ENCODE measurements at regions not wholly inside any gene's neighbourhood (a gene's known extent, or its start where the extent isn't known, plus 50 kb on each side); places are given as distances from the start of the nearest gene placed in this dataset.
A peak's percentile ranks its signal among the peaks of the same experiment; 100 is the strongest.

DNA sequence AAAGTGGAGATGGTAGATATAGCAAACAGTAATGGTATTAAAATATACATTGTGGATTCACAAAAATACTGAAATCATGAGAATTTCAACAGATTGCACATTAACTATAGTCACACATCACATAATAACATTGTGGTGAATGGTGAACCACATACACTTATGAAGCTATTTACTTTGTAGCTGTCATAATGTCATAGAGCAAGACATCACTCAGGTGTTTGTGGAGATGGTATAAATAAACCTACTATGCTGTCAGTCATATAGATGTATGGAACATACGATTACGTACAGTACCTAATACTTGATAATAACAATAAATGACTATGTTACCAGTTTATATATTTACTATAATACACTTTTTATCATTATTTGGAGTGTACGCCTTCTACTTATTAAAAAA, 1416.0 kb upstream of the ALCAM start:
- TF ChIP-seq FOXK2 (IDR thresholded peaks at IDR 0.05), result no peak

DNA sequence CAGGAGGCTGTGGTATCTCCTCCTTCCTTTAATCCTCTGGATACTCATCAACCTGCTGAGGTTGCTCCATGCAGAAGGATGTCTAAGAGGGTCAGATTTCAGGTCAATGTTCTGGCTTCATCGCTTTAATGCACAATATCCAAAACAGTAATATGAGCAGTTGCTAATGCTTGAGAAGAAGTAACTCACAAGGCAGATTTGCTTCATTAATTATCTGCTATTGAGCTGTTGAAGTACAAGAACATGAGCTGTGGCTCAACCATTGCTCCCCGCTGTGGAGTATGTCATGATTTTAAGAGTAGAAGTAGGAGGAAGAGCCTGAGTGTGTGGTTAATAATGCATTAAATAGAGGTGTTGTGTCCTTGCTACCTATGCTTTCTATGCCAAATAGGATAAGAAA, 1412.9 kb upstream of the ALCAM start:
- ChIA-PET CTCF (interaction anchor here (0.7 kb wide), 1 partner anchor 133 kb away, joined by 5 read pairs; no protein-coding TSS in a partner anchor), POLR2A (no interaction called here)
- TF ChIP-seq FOXA1 (IDR thresholded peaks at IDR 0.05), result no peak
- no peak for TF ChIP-seq TARDBP (IDR thresholded peaks at IDR 0.05)
- 0 out of 2 replicates have a peak, but pooled peaks have one; percentile 42 for TF ChIP-seq CTBP1 (IDR thresholded peaks at IDR 0.05; ENCODE audit: borderline replicate concordance)
- no peak for TF ChIP-seq NFRKB (IDR thresholded peaks at IDR 0.05)
- TF ChIP-seq ZNF384 (IDR thresholded peaks at IDR 0.05), result no peak
- no peak for DNase-seq (ENCODE audit: extremely low spot score)

More for the DNA sequence above, 1416.0 kb upstream of the ALCAM start:
- ChIA-PET CTCF (no interaction called here), POLR2A (no interaction called here)
- no peak for DNase-seq (ENCODE audit: extremely low spot score)

DNA sequence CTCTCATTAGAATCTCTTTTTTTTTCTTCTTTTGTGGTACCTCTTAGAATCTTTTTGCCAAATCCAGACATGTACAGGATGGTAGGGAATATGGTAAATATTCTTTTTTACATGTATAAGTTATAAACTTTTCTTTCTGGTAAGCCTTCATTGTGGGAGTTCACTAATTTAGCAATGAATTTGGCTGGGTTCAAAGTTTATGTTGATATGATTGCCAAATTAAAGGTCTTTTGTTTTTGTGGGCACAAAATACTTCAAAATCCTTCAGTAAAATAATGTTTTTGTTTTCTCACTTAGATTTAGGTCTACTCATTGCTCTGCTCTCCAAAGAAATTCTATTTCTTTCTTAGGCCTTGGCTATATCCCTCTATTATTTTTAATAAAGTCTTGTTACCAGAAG, 1405.9 kb upstream of the ALCAM start:
- CTCF ChIA-PET, result no interaction called here
- TF ChIP-seq NFRKB (IDR thresholded peaks at IDR 0.05), result no peak
- no peak for TF ChIP-seq HDGF (IDR thresholded peaks at IDR 0.05; ENCODE audit: borderline replicate concordance)
- no peak for TF ChIP-seq ELF4 (IDR thresholded peaks at IDR 0.05)
- TF ChIP-seq CTBP1 (IDR thresholded peaks at IDR 0.05; ENCODE audit: borderline replicate concordance), result no peak
- TF ChIP-seq, protein P1, sequence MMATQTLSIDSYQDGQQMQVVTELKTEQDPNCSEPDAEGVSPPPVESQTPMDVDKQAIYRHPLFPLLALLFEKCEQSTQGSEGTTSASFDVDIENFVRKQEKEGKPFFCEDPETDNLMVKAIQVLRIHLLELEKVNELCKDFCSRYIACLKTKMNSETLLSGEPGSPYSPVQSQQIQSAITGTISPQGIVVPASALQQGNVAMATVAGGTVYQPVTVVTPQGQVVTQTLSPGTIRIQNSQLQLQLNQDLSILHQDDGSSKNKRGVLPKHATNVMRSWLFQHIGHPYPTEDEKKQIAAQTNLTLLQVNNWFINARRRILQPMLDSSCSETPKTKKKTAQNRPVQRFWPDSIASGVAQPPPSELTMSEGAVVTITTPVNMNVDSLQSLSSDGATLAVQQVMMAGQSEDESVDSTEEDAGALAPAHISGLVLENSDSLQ (IDR thresholded peaks at IDR 0.05), result no peak
- no peak for TF ChIP-seq SUZ12 (IDR thresholded peaks at IDR 0.05)
- TF ChIP-seq L3MBTL2 (conservative IDR thresholded peaks at IDR 0.05), result no peak
- no peak for TF ChIP-seq FOXA1 (IDR thresholded peaks at IDR 0.05)
- no peak for TF ChIP-seq TARDBP (IDR thresholded peaks at IDR 0.05)
- no peak for TF ChIP-seq FOXM1 (IDR thresholded peaks at IDR 0.05; ENCODE audit: borderline replicate concordance)
- no peak for TF ChIP-seq FOXK2 (IDR thresholded peaks at IDR 0.05)
- TF ChIP-seq BHLHE40 (IDR thresholded peaks at IDR 0.05; ENCODE audit: borderline replicate concordance), result no peak
- no peak for TF ChIP-seq ARNT (IDR thresholded peaks at IDR 0.05)
- no peak for TF ChIP-seq LEF1 (IDR thresholded peaks at IDR 0.05; ENCODE audit: borderline replicate concordance)
- no peak for TF ChIP-seq ZNF384 (IDR thresholded peaks at IDR 0.05)
- POLR2A ChIA-PET, result no interaction called here
- no peak for DNase-seq (ENCODE audit: extremely low spot score)

DNA sequence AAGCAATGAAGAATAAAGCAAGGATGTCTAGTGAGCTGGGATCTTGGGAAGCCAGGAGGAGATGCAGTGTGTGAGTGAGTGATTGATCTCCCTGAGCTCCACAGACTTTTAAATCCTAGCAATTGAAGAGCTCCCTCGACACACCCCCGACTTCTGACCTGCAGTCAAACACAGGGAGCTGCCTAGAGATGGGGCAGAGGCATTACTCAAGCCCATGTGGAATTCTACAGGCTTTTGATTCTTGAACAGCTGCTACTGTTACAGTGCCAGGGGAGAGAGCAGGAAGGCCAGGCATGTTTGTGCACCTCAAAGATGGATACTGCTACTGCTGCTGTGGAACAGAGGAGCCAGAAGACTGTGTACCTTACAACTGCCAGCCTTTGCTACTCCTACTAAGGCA, 1403.1 kb upstream of the ALCAM start:
- no peak for DNase-seq (ENCODE audit: extremely low spot score)
- no peak for TF ChIP-seq FOXA1 (IDR thresholded peaks at IDR 0.05)
- TF ChIP-seq L3MBTL2 (conservative IDR thresholded peaks at IDR 0.05), result no peak
- TF ChIP-seq, protein P1 (IDR thresholded peaks at IDR 0.05), result no peak
- no peak for TF ChIP-seq NFRKB (IDR thresholded peaks at IDR 0.05)
- ChIA-PET CTCF (no interaction called here), POLR2A (no interaction called here)

DNA sequence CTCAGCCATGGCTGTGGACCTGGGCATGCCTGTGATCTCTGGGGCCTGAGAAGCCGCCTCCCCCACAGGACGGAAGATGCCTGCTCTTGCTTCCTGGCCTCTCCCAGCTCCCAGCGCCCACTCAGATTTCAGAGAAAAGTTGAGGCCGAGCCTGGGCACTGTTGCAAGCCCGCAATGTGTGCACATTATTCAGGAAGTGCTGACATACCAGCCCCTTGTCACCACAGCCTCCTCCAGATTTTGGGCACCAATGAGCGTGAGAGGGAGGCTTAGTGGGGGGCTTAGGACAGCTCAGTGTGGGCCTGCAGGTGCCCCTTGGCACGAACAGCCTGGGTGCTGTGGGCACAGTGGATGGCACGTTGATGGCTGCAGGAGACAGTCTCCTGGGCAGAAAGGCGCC, 1400.9 kb upstream of the ALCAM start:
- DNase-seq (ENCODE audit: extremely low spot score), result no peak
- POLR2A ChIA-PET, result no interaction called here
- CTCF ChIA-PET, result no interaction called here
- no peak for TF ChIP-seq SP1 (IDR thresholded peaks at IDR 0.05)
- no peak for TF ChIP-seq FOXA1 (IDR thresholded peaks at IDR 0.05)
- TF ChIP-seq HDGF (IDR thresholded peaks at IDR 0.05; ENCODE audit: borderline replicate concordance), result no peak
- no peak for TF ChIP-seq L3MBTL2 (conservative IDR thresholded peaks at IDR 0.05)
- TF ChIP-seq ARNT (IDR thresholded peaks at IDR 0.05), result no peak
- TF ChIP-seq TARDBP (IDR thresholded peaks at IDR 0.05), result no peak
- TF ChIP-seq, protein P1 (IDR thresholded peaks at IDR 0.05), result no peak
- no peak for TF ChIP-seq ZNF384 (IDR thresholded peaks at IDR 0.05)
- TF ChIP-seq FOXK2 (IDR thresholded peaks at IDR 0.05), result no peak
- no peak for TF ChIP-seq LEF1 (IDR thresholded peaks at IDR 0.05; ENCODE audit: borderline replicate concordance)
- TF ChIP-seq FOXM1 (IDR thresholded peaks at IDR 0.05; ENCODE audit: borderline replicate concordance), result no peak
- no peak for TF ChIP-seq NFRKB (IDR thresholded peaks at IDR 0.05)
- TF ChIP-seq BHLHE40 (IDR thresholded peaks at IDR 0.05; ENCODE audit: borderline replicate concordance), result no peak
- no peak for TF ChIP-seq CTBP1 (IDR thresholded peaks at IDR 0.05; ENCODE audit: borderline replicate concordance)
- no peak for TF ChIP-seq ELF4 (IDR thresholded peaks at IDR 0.05)
- TF ChIP-seq SUZ12 (IDR thresholded peaks at IDR 0.05), result no peak

DNA sequence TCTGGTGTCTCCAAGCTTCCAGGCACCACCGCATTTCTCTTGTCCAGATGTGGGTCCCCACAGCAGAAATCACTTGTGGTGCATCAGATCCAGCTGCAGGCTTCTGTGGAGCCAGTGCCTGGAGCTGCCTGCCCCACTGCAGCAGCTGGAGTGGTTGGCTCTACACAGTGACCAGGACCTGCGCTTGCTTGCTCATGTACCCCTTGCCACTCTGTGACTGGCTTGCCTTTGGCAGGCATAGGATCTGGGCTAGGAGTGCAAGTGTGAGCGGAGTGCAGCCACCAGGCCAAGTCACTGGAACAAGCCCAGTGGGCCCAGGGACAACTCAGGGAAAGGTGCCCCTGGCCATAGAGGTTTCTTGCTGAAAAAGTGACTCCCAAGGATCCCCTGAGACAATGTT, 1400.0 kb upstream of the ALCAM start:
- ChIA-PET POLR2A (no interaction called here), CTCF (no interaction called here)
- DNase-seq (ENCODE audit: extremely low spot score), result no peak
- TF ChIP-seq ZNF384 (IDR thresholded peaks at IDR 0.05) (no peak), NFRKB (IDR thresholded peaks at IDR 0.05) (no peak), FOXM1 (IDR thresholded peaks at IDR 0.05; ENCODE audit: borderline replicate concordance) (no peak), SP1 (IDR thresholded peaks at IDR 0.05) (no peak), FOXA1 (IDR thresholded peaks at IDR 0.05) (no peak), BHLHE40 (IDR thresholded peaks at IDR 0.05; ENCODE audit: borderline replicate concordance) (no peak), CTBP1 (IDR thresholded peaks at IDR 0.05; ENCODE audit: borderline replicate concordance) (no peak), LEF1 (IDR thresholded peaks at IDR 0.05; ENCODE audit: borderline replicate concordance) (no peak), ELF4 (IDR thresholded peaks at IDR 0.05) (no peak), ARNT (IDR thresholded peaks at IDR 0.05) (no peak), HDGF (IDR thresholded peaks at IDR 0.05; ENCODE audit: borderline replicate concordance) (no peak), FOXK2 (IDR thresholded peaks at IDR 0.05) (no peak), SUZ12 (IDR thresholded peaks at IDR 0.05) (no peak), L3MBTL2 (conservative IDR thresholded peaks at IDR 0.05) (no peak), TARDBP (IDR thresholded peaks at IDR 0.05) (no peak)
- TF ChIP-seq, protein P1 (IDR thresholded peaks at IDR 0.05), result no peak

All from HEK293T (cell line).